PC-9 (cell line): ENCODE measurements at regions not wholly inside any gene's neighbourhood (a gene's known extent, or its start where the extent isn't known, plus 50 kb on each side); places are given as distances from the start of the nearest gene placed in this dataset.

ENCODE experiments used
- CTCF ChIP-seq: fragments of 200-600 bp; sonication (generic); conservative IDR thresholded peaks from 2 replicates; pipeline ENCODE4 v1.6.1; 2017; ENCODE audit warnings: mixed run types, antibody characterized with exemption, mild to moderate bottlenecking, moderate library complexity
- EZH2 ChIP-seq: fragments of 200-600 bp; sonication (generic); IDR thresholded peaks from 2 replicates; pipeline ENCODE4 v1.8.0; 2017; ENCODE audit warnings: antibody characterized with exemption, low read depth

- no peak for TF ChIP-seq CTCF
- TF ChIP-seq EZH2: no peak
These were observed 854.4 kb downstream of the LTN1 start for GRCh38 chr21:28138272-28138671.
